ENCODE measurements at regions not wholly inside any gene's neighbourhood (a gene's known extent, or its start where the extent isn't known, plus 50 kb on each side); places are given as distances from the start of the nearest gene placed in this dataset.

DNA sequence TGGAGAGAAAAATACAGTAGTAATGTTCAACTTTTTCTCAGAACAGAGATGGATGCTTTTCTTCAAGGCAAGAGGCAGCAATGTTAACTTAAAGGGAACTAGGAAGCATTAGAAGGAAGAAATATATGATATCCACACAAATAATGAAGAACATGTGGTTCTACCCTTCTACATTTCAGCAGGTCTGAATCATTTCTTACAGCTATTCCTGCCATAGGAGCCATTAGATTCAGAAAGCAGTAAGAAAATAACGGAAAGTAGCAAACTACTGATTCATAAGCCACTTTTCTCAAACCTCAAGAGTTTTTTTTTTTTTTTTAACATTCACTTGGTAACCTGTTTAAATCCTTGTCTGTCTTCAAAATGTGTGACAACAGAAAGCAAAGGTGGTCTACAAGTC, 1251.6 kb upstream of the AGA start:
- TF ChIP-seq, protein P1, sequence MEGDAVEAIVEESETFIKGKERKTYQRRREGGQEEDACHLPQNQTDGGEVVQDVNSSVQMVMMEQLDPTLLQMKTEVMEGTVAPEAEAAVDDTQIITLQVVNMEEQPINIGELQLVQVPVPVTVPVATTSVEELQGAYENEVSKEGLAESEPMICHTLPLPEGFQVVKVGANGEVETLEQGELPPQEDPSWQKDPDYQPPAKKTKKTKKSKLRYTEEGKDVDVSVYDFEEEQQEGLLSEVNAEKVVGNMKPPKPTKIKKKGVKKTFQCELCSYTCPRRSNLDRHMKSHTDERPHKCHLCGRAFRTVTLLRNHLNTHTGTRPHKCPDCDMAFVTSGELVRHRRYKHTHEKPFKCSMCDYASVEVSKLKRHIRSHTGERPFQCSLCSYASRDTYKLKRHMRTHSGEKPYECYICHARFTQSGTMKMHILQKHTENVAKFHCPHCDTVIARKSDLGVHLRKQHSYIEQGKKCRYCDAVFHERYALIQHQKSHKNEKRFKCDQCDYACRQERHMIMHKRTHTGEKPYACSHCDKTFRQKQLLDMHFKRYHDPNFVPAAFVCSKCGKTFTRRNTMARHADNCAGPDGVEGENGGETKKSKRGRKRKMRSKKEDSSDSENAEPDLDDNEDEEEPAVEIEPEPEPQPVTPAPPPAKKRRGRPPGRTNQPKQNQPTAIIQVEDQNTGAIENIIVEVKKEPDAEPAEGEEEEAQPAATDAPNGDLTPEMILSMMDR (IDR thresholded peaks at IDR 0.05; ENCODE audit: insufficient read depth, low read length) = no peak
- no peak overlapping the region for H3K4me3 ChIP-seq (ENCODE audit: low read depth, low read length)
- DNase-seq (ENCODE audit: low read depth) = no peak

DNA sequence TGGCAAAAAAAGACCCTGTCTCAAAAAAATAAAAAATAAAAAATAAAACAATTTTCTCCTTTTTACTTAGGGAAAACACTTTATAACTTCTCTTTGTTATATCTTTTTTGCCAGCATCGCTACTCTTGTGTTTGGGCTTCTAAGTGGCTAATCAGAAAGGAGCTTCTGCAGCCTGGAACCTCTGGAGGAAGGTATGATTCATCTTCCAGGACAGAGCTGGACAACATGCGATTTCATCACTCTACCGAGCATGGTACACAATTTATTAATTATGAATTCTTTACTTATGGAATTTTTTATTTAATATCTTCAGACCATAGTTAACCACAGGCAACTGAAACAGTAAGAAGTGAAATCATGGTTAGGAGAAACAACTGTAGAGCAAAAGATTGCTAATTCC, 1254.3 kb upstream of the AGA start:
- H3K4me3 ChIP-seq (ENCODE audit: low read depth, low read length) = no peak overlapping the region
- no peak for DNase-seq (ENCODE audit: low read depth)
- TF ChIP-seq, protein P1 (IDR thresholded peaks at IDR 0.05; ENCODE audit: insufficient read depth, low read length) = no peak

DNA sequence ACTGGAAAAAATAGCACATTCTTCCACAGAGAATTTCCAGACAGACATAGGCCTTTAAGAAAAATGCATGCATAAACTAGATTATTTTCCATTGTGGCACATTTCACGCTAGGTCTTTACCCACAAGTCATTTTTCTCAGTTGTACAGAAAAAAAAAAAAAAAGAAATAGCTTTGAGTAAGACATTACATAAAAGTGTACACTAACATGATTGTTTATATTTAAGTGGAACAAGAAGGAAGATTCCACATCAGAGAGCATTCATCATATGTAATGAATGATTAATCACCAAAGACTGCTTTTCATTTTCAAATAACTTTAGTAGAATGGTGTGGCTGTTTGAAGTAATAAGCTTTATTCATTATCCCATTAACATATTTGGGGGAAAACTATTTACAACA, 1270.2 kb upstream of the AGA start:
- no peak for DNase-seq (ENCODE audit: low read depth)
- TF ChIP-seq, protein P1 (IDR thresholded peaks at IDR 0.05; ENCODE audit: insufficient read depth, low read length) = no peak
- no peak overlapping the region for H3K4me3 ChIP-seq (ENCODE audit: low read depth, low read length)

DNA sequence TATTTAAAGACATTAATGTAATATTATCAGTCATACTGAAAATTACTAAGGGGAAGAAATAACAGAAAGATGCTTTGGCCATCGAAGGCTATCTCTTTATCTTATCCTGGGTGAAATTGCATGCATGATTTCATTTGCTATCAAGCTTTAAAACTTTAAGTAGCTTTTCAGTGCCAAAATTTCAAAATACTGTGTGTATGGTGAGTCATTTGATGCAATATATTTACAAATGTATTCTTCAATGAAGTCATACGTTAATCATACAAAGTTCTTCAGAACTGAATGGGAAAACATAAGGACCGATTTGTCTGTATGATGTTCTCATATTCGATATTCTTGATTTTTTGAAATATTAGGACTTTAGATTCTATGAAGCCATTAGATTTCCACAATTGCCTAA, 1295.8 kb upstream of the AGA start:
- no peak overlapping the region for H3K4me3 ChIP-seq (ENCODE audit: low read depth, low read length)
- TF ChIP-seq, protein P1 (IDR thresholded peaks at IDR 0.05; ENCODE audit: insufficient read depth, low read length) = no peak
- DNase-seq (ENCODE audit: low read depth) = no peak

DNA sequence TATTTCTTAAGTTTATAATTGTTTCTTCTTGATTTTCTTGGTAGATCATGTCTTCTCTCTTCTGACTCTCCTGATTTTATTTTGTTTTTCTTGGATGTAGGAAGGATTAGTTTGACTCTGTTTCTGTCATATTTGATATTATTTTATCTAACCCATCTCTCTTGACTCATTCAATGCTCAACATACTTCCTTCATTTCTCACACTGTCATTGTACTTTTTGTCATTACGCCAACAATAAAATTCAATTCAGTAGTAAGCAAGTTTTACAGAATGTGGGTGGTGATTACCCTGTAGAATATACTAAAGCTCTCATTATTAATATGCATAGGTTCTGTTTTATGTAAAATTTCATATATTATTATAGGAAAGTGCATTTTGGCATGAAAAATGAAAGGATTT, 1303.0 kb upstream of the AGA start:
- TF ChIP-seq, protein P1 (IDR thresholded peaks at IDR 0.05; ENCODE audit: insufficient read depth, low read length) = no peak
- no peak overlapping the region for H3K4me3 ChIP-seq (ENCODE audit: low read depth, low read length)
- no peak for DNase-seq (ENCODE audit: low read depth)

DNA sequence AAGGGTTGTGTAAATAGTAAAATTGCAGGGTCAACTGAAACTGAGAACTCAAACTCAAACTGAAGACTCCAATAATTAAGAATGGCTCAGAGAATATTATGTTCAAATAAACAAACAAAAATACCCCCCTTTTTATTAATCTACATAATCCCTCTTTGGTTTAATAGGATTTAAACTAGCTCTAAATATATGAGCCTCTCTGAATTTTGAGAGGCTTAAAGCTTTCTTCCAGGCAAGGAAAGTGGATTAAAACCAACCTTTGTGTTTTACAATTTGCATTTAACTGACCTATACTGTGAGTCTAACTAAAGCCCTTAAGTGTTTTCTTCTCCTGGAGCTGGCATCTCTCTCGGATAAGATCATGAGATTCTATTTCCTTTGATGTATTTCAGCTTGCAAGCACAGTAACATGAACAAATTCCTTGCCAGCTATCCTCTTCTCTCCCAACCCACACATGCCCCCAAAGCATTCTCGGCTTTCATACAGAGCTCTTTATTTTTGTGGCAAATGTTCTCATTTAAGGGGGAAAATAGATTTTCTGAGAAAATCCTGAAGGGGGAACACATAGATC, 1310.8 kb upstream of the AGA start:
- H3K4me3 ChIP-seq (ENCODE audit: low read depth, low read length) = no peak overlapping the region
- TF ChIP-seq, protein P1 (IDR thresholded peaks at IDR 0.05; ENCODE audit: insufficient read depth, low read length) = no peak
- DNase-seq (ENCODE audit: low read depth) = no peak

DNA sequence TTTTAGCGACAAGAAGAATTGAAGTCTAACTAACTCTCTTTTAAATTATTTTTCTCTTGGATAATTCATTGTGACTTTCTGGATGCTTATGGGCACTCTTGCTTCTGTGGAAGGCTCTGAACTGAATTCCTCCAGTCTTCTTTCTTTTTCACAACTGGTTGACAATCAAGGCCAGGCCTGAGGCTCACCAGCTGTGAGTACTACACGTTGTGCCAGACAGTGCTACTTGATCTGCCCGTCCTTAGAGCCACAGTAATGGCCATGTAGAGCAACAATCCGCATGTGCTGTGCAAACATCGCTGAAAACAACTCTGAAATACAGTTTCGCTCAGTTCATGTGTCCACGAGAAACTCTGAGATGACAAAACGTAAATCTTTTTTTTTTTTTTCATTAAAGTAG, 1336.3 kb upstream of the AGA start:
- H3K4me3 ChIP-seq (ENCODE audit: low read depth, low read length) = no peak overlapping the region
- DNase-seq (ENCODE audit: low read depth) = no peak
- TF ChIP-seq, protein P1 (IDR thresholded peaks at IDR 0.05; ENCODE audit: insufficient read depth, low read length) = no peak
